Putamen (tissue), 1 donor: ENCODE measurements at regions not wholly inside any gene's neighbourhood (a gene's known extent, or its start where the extent isn't known, plus 50 kb on each side); places are given as distances from the start of the nearest gene placed in this dataset.
"Not testable (repeated sequence)": the region's sequence is repeated elsewhere in the genome, so short reads cannot be mapped to it uniquely, and the experiment has no call there.

Source experiments
- DNase-seq: peaks from one replicate; pipeline ENCODE4 v3.0.0-alpha.2; 2016; ENCODE audit warnings: low spot score

GRCh38 chr1:146883190-146883589 is 54.9 kb upstream of the NBPF12 start:
- not testable (repeated sequence) for DNase-seq

GRCh38 chr1:146881096-146881495 is 57.0 kb upstream of the NBPF12 start:
- not testable (repeated sequence) for DNase-seq

GRCh38 chr1:146863799-146864319 is 74.3 kb upstream of the NBPF12 start:
- not testable (repeated sequence) for DNase-seq

GRCh38 chr1:146853147-146853546 is 85.0 kb upstream of the NBPF12 start:
- DNase-seq, result not testable (repeated sequence)

GRCh38 chr1:146850352-146850889 is 87.7 kb upstream of the NBPF12 start:
- not testable (repeated sequence) for DNase-seq

GRCh38 chr1:146838725-146839124 is 99.4 kb upstream of the NBPF12 start:
- not testable (repeated sequence) for DNase-seq

- DNase-seq, result not testable (repeated sequence)
These were observed 111.2 kb upstream of the NBPF12 start for GRCh38 chr1:146826957-146827356.

- not testable (repeated sequence) for DNase-seq
These were observed 143.9 kb upstream of the NBPF12 start for GRCh38 chr1:146794236-146794635.

- DNase-seq, result peak; percentile 8
These were observed 145.4 kb upstream of the NBPF12 start for GRCh38 chr1:146792725-146793124.

- DNase-seq, result not testable (repeated sequence)
These were observed 153.7 kb upstream of the NBPF12 start for GRCh38 chr1:146784212-146784940.

GRCh38 chr1:146781235-146781634 is 156.9 kb upstream of the NBPF12 start:
- DNase-seq, result not testable (repeated sequence)

GRCh38 chr1:146777826-146778602 is 160.1 kb upstream of the NBPF12 start:
- peak; percentile 9 for DNase-seq

GRCh38 chr1:146774988-146775387 is 163.1 kb upstream of the NBPF12 start:
- not testable (repeated sequence) for DNase-seq

GRCh38 chr1:146774271-146774670 is 163.9 kb upstream of the NBPF12 start:
- DNase-seq, result not testable (repeated sequence)

GRCh38 chr1:146771409-146771808 is 166.7 kb upstream of the NBPF12 start:
- not testable (repeated sequence) for DNase-seq

- not testable (repeated sequence) for DNase-seq
These were observed 167.1 kb upstream of the NBPF12 start for GRCh38 chr1:146770998-146771397.

GRCh38 chr1:146763234-146763633 is 174.9 kb upstream of the NBPF12 start:
- not testable (repeated sequence) for DNase-seq

GRCh38 chr1:146756858-146757257 is 181.3 kb upstream of the NBPF12 start:
- not testable (repeated sequence) for DNase-seq

GRCh38 chr1:146748686-146749085 is 189.4 kb upstream of the NBPF12 start:
- DNase-seq, result not testable (repeated sequence)

- DNase-seq, result not testable (repeated sequence)
These were observed 206.0 kb upstream of the NBPF12 start for GRCh38 chr1:146731981-146732680.

- DNase-seq, result not testable (repeated sequence)
These were observed 208.3 kb upstream of the NBPF12 start for GRCh38 chr1:146729642-146730344.
